ENCODE measurements at regions not wholly inside any gene's neighbourhood (a gene's known extent, or its start where the extent isn't known, plus 50 kb on each side); places are given as distances from the start of the nearest gene placed in this dataset.

- no peak for DNase-seq
These were observed 373.3 kb upstream of the DIAPH2 start for GRCh38 chrX:96311366-96311765.

- no peak for DNase-seq
These were observed 369.7 kb upstream of the DIAPH2 start for GRCh38 chrX:96314985-96315384.

GRCh38 chrX:96361844-96362243, 322.8 kb upstream of the DIAPH2 start:
- no peak for DNase-seq

- DNase-seq = no peak
These were observed 312.2 kb upstream of the DIAPH2 start for GRCh38 chrX:96372313-96373046.

- no peak for DNase-seq
These were observed 311.6 kb upstream of the DIAPH2 start for GRCh38 chrX:96373047-96373355.

GRCh38 chrX:96376266-96376665, 308.4 kb upstream of the DIAPH2 start:
- no peak for DNase-seq

GRCh38 chrX:96379951-96380350, 304.7 kb upstream of the DIAPH2 start:
- DNase-seq = no peak

- no peak for DNase-seq
These were observed 302.6 kb upstream of the DIAPH2 start for GRCh38 chrX:96382018-96382417.

GRCh38 chrX:96383428-96383827, 301.2 kb upstream of the DIAPH2 start:
- DNase-seq = no peak

GRCh38 chrX:96386325-96386724, 298.3 kb upstream of the DIAPH2 start:
- no peak for DNase-seq

GRCh38 chrX:96386981-96387380, 297.7 kb upstream of the DIAPH2 start:
- no peak for DNase-seq

- no peak for DNase-seq
These were observed 296.8 kb upstream of the DIAPH2 start for GRCh38 chrX:96387801-96388200.

GRCh38 chrX:96389281-96390047, 295.2 kb upstream of the DIAPH2 start:
- no peak for DNase-seq

- peak; percentile 84 for DNase-seq
These were observed 290.0 kb upstream of the DIAPH2 start for GRCh38 chrX:96394598-96394997.

- no peak for DNase-seq
These were observed 281.2 kb upstream of the DIAPH2 start for GRCh38 chrX:96403446-96403845.

GRCh38 chrX:96405842-96406241, 278.8 kb upstream of the DIAPH2 start:
- no peak for DNase-seq

- peak; percentile 77 for DNase-seq
These were observed 277.6 kb upstream of the DIAPH2 start for GRCh38 chrX:96407072-96407471.

- DNase-seq = no peak
These were observed 277.1 kb upstream of the DIAPH2 start for GRCh38 chrX:96407501-96407900.

- no peak for DNase-seq
These were observed 276.7 kb upstream of the DIAPH2 start for GRCh38 chrX:96407981-96408380.

- no peak for DNase-seq
These were observed 273.7 kb upstream of the DIAPH2 start for GRCh38 chrX:96410927-96411326.

- DNase-seq = no peak
These were observed 266.9 kb upstream of the DIAPH2 start for GRCh38 chrX:96417695-96418094.

- DNase-seq = no peak
These were observed 260.6 kb upstream of the DIAPH2 start for GRCh38 chrX:96424007-96424406.

- DNase-seq = no peak
These were observed 259.4 kb upstream of the DIAPH2 start for GRCh38 chrX:96425200-96425599.

GRCh38 chrX:96430756-96431455, 253.7 kb upstream of the DIAPH2 start:
- no peak for DNase-seq
